ENCODE measurements at regions not wholly inside any gene's neighbourhood (a gene's known extent, or its start where the extent isn't known, plus 50 kb on each side); places are given as distances from the start of the nearest gene placed in this dataset.

DNA sequence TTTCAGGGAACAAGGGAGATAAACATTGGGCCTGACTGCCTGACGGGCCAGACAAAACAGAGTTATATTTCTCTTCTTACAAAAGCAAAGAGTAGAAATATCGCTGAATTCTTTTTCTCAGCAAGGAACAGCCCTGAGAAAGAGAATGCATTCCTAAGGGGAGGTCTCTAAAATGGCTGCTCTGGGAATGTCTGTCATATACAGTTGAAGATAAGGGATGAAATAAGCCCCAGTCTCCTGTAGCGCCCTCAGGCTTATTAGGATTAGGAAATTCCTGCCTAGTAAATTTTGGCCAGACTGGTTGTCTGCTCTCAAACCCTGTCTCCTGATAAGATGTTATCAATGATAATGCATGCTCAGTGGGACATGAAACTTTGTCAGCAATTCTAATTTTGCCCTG lies 134.9 kb upstream of the CNTNAP5 start:
- WGBS (ENCODE audit: insufficient coverage, insufficient replicate concordance, low lambda C conversion rate, missing lambda C conversion rate): 18% methylated on average over 3 of the region's 3 CpGs
- ATAC-seq (no peak), DNase-seq (ENCODE audit: low read depth, low spot score) (no peak), FAIRE-seq (no peak)
- no peak for TF ChIP-seq TARDBP (IDR thresholded peaks at IDR 0.05; ENCODE audit: borderline replicate concordance)
- no peak for TF ChIP-seq MTA2 (IDR thresholded peaks at IDR 0.05; ENCODE audit: low read depth)
- no peak for TF ChIP-seq POU2F2 (IDR thresholded peaks at IDR 0.05; ENCODE audit: borderline replicate concordance, low read depth, low read length)
- no peak for TF ChIP-seq SRF (IDR thresholded peaks at IDR 0.05; ENCODE audit: low read depth in 2 of 2, low read length in 2 of 2)
- TF ChIP-seq ATF7 (IDR thresholded peaks at IDR 0.05; ENCODE audit: low read depth): no peak
- TF ChIP-seq TAF1 (IDR thresholded peaks at IDR 0.05; ENCODE audit: borderline replicate concordance, low read depth, low read length): no peak
- TF ChIP-seq, protein P1, sequence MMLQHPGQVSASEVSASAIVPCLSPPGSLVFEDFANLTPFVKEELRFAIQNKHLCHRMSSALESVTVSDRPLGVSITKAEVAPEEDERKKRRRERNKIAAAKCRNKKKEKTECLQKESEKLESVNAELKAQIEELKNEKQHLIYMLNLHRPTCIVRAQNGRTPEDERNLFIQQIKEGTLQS (IDR thresholded peaks at IDR 0.05; ENCODE audit: borderline replicate concordance, extremely low read depth, low read depth, low read length): no peak
- no peak for TF ChIP-seq RFX5 (IDR thresholded peaks at IDR 0.05; ENCODE audit: low read depth, low read length)
- no peak for TF ChIP-seq SREBF2 (IDR thresholded peaks at IDR 0.05; ENCODE audit: low read length)
- POLR2A ChIA-PET: no interaction called here
- in situ Hi-C loops (cut with MboI): no loop called here
- Histone ChIP-seq H3K27me3 (replicated peaks in 1 of 2; ENCODE audit: control insufficient read depth in 2 of 2, insufficient read depth in 2 of 2, low read length in 1 of 2) (no peaks in the 10 kb centered on the region), H3K36me3 (ENCODE audit: control insufficient read depth in 2 of 2, insufficient read depth in 2 of 2, low read length in 1 of 2) (no peaks in the 10 kb centered on the region), H2AFZ (ENCODE audit: control insufficient read depth, low read depth, low read length) (no peak overlapping the region), H4K20me1 (ENCODE audit: control insufficient read depth, insufficient read depth) (no peaks in the 10 kb centered on the region), H3K4me3 (no peak overlapping the region), H3K27ac (ENCODE audit: control insufficient read depth, insufficient read depth) (no peak overlapping the region), H3K79me2 (ENCODE audit: control insufficient read depth, insufficient read depth, low read length) (no peaks in the 10 kb centered on the region), H3K4me1 (ENCODE audit: control insufficient read depth, insufficient read depth, low read length) (no peaks in the 10 kb centered on the region), H3K9ac (ENCODE audit: control insufficient read depth, insufficient read depth, low read length) (no peak overlapping the region), H3K4me2 (ENCODE audit: control insufficient read depth, insufficient read depth) (no peak overlapping the region), H3K9me3 (replicated peaks; ENCODE audit: control insufficient read depth, insufficient read depth, low read length) (no peaks in the 10 kb centered on the region)
- intact Hi-C loops (cut with micrococcal nuclease; ENCODE audit: unreplicated experiment): no loop called here
- BruUV-seq (replicated peaks): no TSS peak
- RAD21 ChIA-PET (ENCODE audit: unreplicated experiment): no interaction called here
- CTCF ChIA-PET: no interaction called here
- SMC1A ChIA-PET (ENCODE audit: uncharacterized antibody, unreplicated experiment): no interaction called here

GRCh38 chr2:123894167-123894566 lies 130.9 kb upstream of the CNTNAP5 start:
- no peak overlapping the region for H3K4me2 ChIP-seq (ENCODE audit: control insufficient read depth, insufficient read depth)
- no peak for DNase-seq (ENCODE audit: low read depth, low spot score)
- H3K27ac ChIP-seq (ENCODE audit: control insufficient read depth, insufficient read depth): no peak overlapping the region
- SMC1A ChIA-PET (ENCODE audit: uncharacterized antibody, unreplicated experiment): no interaction called here
- no TSS peak for BruUV-seq (replicated peaks)
- POLR2A ChIA-PET: no interaction called here
- RAD21 ChIA-PET (ENCODE audit: unreplicated experiment): no interaction called here
- H3K9me3 ChIP-seq (replicated peaks; ENCODE audit: control insufficient read depth, insufficient read depth, low read length): no peaks in the 10 kb centered on the region
- H3K27me3 ChIP-seq (replicated peaks in 1 of 2; ENCODE audit: control insufficient read depth in 2 of 2, insufficient read depth in 2 of 2, low read length in 1 of 2): no peaks in the 10 kb centered on the region
- no peak overlapping the region for H2AFZ ChIP-seq (ENCODE audit: control insufficient read depth, low read depth, low read length)
- no peak for FAIRE-seq
- CTCF ChIA-PET: no interaction called here
- H3K4me3 ChIP-seq: no peak overlapping the region
- H3K9ac ChIP-seq (ENCODE audit: control insufficient read depth, insufficient read depth, low read length): no peak overlapping the region
- H3K79me2 ChIP-seq (ENCODE audit: control insufficient read depth, insufficient read depth, low read length): no peaks in the 10 kb centered on the region
- no peaks in the 10 kb centered on the region for H3K4me1 ChIP-seq (ENCODE audit: control insufficient read depth, insufficient read depth, low read length)
- in situ Hi-C loops (cut with MboI) (no loop called here), intact Hi-C loops (cut with micrococcal nuclease; ENCODE audit: unreplicated experiment) (no loop called here)
- H3K36me3 ChIP-seq (ENCODE audit: control insufficient read depth in 2 of 2, insufficient read depth in 2 of 2, low read length in 1 of 2): no peaks in the 10 kb centered on the region
- 55% methylated on average over 1 of the region's 1 CpG for WGBS (ENCODE audit: insufficient coverage, insufficient replicate concordance, low lambda C conversion rate, missing lambda C conversion rate)
- no peaks in the 10 kb centered on the region for H4K20me1 ChIP-seq (ENCODE audit: control insufficient read depth, insufficient read depth)
- ATAC-seq: no peak
- TF ChIP-seq NKRF (conservative IDR thresholded peaks at IDR 0.05): no peak
- TF ChIP-seq, protein P2, sequence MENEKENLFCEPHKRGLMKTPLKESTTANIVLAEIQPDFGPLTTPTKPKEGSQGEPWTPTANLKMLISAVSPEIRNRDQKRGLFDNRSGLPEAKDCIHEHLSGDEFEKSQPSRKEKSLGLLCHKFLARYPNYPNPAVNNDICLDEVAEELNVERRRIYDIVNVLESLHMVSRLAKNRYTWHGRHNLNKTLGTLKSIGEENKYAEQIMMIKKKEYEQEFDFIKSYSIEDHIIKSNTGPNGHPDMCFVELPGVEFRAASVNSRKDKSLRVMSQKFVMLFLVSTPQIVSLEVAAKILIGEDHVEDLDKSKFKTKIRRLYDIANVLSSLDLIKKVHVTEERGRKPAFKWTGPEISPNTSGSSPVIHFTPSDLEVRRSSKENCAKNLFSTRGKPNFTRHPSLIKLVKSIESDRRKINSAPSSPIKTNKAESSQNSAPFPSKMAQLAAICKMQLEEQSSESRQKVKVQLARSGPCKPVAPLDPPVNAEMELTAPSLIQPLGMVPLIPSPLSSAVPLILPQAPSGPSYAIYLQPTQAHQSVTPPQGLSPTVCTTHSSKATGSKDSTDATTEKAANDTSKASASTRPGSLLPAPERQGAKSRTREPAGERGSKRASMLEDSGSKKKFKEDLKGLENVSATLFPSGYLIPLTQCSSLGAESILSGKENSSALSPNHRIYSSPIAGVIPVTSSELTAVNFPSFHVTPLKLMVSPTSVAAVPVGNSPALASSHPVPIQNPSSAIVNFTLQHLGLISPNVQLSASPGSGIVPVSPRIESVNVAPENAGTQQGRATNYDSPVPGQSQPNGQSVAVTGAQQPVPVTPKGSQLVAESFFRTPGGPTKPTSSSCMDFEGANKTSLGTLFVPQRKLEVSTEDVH (IDR thresholded peaks at IDR 0.05; ENCODE audit: low read depth, partially characterized antibody): no peak
- TF ChIP-seq MEF2A (IDR thresholded peaks at IDR 0.05; ENCODE audit: insufficient read depth, low read depth, low read length): no peak
- no peak for TF ChIP-seq BCL11A (IDR thresholded peaks at IDR 0.05; ENCODE audit: low read depth, low read length)
- no peak for TF ChIP-seq CREM (IDR thresholded peaks at IDR 0.05; ENCODE audit: low read depth)
- TF ChIP-seq MTA3 (IDR thresholded peaks at IDR 0.05; ENCODE audit: borderline replicate concordance, low read length): no peak
